OCI-LY3 (cell line): ENCODE measurements at regions not wholly inside any gene's neighbourhood (a gene's known extent, or its start where the extent isn't known, plus 50 kb on each side); places are given as distances from the start of the nearest gene placed in this dataset.

ENCODE experiments used
- CTCF ChIP-seq: fragments of 200-600, 300-600 bp; sonication (generic); IDR thresholded peaks from 2 replicates; pipeline ENCODE4 v1.5.1; 2014; ENCODE audit warnings: antibody characterized with exemption, low read length, low read depth
- EZH2phosphoT487 ChIP-seq: fragments of 200-600 bp; shearing (Covaris generic); IDR thresholded peaks from 2 replicates; pipeline ENCODE4 v1.6.1; 2018; ENCODE audit warnings: antibody characterized with exemption, mixed run types, low read depth

- TF ChIP-seq CTCF: no peak
- no peak for TF ChIP-seq EZH2phosphoT487
These were observed 679.3 kb upstream of the ALCAM start for GRCh38 chr3:104687362-104687761.
